OCI-LY3 (cell line): ENCODE measurements at regions not wholly inside any gene's neighbourhood (a gene's known extent, or its start where the extent isn't known, plus 50 kb on each side); places are given as distances from the start of the nearest gene placed in this dataset.

Source experiments
- CTCF ChIP-seq: fragments of 200-600, 300-600 bp; sonication (generic); IDR thresholded peaks from 2 replicates; pipeline ENCODE4 v1.5.1; 2014; ENCODE audit warnings: antibody characterized with exemption, low read length, low read depth
- EZH2phosphoT487 ChIP-seq: fragments of 200-600 bp; shearing (Covaris generic); IDR thresholded peaks from 2 replicates; pipeline ENCODE4 v1.6.1; 2018; ENCODE audit warnings: antibody characterized with exemption, mixed run types, low read depth

- TF ChIP-seq CTCF (no peak), EZH2phosphoT487 (no peak)
These were observed 364.6 kb downstream of the TLE4 start for GRCh38 chr9:79936336-79936735.
